ENCODE measurements at regions not wholly inside any gene's neighbourhood (a gene's known extent, or its start where the extent isn't known, plus 50 kb on each side); places are given as distances from the start of the nearest gene placed in this dataset.

DNA sequence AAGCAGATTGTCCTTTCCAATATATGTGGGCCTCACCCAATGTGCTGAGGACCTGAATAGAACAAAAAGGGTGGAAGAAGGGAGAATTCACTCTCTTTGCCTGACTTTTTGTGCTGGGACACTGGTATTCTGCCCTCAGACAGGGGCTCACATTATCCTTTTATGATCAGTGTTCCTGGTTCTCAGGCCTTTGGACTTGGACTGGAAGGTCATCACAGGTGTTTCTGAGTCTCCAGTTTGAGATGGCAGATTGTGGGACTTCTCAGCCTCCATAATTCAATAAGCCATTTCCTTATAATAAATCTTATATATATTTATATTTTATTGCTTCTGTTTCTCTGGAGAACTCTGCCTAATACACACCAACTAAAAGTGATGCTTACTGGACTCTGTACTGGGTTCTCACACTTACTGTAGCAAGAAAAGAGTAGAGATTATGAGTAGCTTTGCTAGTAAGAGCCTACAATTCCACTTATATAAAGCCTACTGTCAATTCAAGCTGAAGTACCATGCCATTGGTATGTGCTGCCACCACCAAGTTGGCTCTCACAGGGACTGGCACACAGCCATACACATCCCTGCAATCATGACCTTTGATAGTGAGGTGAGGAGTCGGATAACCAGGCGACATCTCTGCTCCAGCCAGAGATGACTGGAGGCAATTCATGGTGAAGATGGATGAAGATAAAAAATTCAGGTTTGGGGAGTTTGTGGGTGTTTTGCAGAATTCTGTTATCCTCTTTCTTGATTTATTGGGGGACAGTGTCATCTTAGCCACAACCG is 130.7 kb upstream of the NR3C1 start:
- H3K4me3 ChIP-seq: no peak overlapping the region
- H3K27ac ChIP-seq: no peak overlapping the region
- no peaks in the 10 kb centered on the region for H3K27me3 ChIP-seq
- DNase-seq (peak in 4 of 5 donors; percentile 16 to 62 (median 42)), ATAC-seq (peak in 3 of 4 donors; percentile 61 to 89 (median 72))
- intact Hi-C loops (cut with DNase I): no loop called here
- WGBS, 4 donors: 55 to 76% (median 61%) methylated on average over 3 of the region's 3 CpGs
- H3K4me1 ChIP-seq: peaks cover 0 to 9% (median 0%) of the 10 kb centered on the region in 12 donors
- TF ChIP-seq, protein P1, sequence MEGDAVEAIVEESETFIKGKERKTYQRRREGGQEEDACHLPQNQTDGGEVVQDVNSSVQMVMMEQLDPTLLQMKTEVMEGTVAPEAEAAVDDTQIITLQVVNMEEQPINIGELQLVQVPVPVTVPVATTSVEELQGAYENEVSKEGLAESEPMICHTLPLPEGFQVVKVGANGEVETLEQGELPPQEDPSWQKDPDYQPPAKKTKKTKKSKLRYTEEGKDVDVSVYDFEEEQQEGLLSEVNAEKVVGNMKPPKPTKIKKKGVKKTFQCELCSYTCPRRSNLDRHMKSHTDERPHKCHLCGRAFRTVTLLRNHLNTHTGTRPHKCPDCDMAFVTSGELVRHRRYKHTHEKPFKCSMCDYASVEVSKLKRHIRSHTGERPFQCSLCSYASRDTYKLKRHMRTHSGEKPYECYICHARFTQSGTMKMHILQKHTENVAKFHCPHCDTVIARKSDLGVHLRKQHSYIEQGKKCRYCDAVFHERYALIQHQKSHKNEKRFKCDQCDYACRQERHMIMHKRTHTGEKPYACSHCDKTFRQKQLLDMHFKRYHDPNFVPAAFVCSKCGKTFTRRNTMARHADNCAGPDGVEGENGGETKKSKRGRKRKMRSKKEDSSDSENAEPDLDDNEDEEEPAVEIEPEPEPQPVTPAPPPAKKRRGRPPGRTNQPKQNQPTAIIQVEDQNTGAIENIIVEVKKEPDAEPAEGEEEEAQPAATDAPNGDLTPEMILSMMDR (IDR thresholded peaks at IDR 0.05): no peak
- no peak for TF ChIP-seq POLR2A (IDR thresholded peaks at IDR 0.05)
- no peaks in the 10 kb centered on the region for H3K36me3 ChIP-seq
- H3K9me3 ChIP-seq: peaks cover 0 to 10% (median 4%) of the 10 kb centered on the region in 12 donors

DNA sequence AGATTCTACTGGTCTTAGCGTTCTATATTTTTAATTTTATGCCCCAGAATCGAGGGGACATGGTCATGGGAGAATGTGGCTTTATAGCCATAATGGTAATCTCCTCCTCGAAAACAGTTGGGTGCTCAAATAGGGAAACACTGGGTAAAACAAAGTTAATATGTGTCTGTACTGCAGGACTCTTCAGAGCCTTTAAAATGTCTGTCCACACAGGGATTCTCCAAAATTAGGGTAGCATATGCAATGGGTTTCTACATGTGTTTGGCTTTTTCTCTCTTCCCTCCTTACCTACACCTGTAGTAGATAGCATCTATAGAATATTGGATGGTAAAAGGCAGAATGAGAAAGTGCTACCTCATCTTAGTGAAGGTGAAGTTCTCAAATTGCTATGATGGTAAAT is 130.0 kb upstream of the NR3C1 start:
- Histone ChIP-seq H3K27me3 (no peaks in the 10 kb centered on the region), H3K27ac (no peak overlapping the region), H3K9me3 (peaks cover 0 to 5% (median 0%) of the 10 kb centered on the region in 12 donors), H3K4me3 (no peak overlapping the region), H3K4me1 (peaks cover 0 to 9% (median 0%) of the 10 kb centered on the region in 12 donors), H3K36me3 (no peaks in the 10 kb centered on the region)
- DNase-seq (no peak), ATAC-seq (no peak)
- intact Hi-C loops (cut with DNase I): no loop called here
- WGBS, 4 donors: 90 to 94% (median 92%) methylated on average over 3 of the region's 3 CpGs
- TF ChIP-seq POLR2A (IDR thresholded peaks at IDR 0.05): no peak
- TF ChIP-seq, protein P1 (IDR thresholded peaks at IDR 0.05): no peak

DNA sequence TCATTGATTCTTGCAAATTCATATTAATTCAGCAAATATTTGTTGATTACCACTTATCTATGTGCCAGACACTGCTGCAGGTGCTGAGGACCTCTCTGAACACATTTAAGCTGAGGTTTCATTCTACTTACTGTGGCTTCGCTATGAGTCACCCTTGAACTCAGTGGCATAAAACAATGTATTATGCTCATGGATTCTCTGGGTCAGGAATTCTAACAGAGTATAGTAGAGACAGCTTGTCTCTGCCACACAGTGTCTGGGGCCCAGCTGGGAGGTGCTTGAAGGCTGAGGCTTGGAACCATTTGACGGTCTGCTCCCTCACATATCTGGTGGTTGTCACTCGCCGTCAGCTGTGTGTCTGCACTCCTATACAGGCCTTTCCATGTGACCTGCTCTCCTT is 124.3 kb upstream of the NR3C1 start:
- Histone ChIP-seq H3K36me3 (no peaks in the 10 kb centered on the region), H3K9me3 (peaks cover 0 to 5% (median 0%) of the 10 kb centered on the region in 12 donors), H3K27me3 (no peaks in the 10 kb centered on the region), H3K4me3 (no peak overlapping the region), H3K4me1 (no peaks in the 10 kb centered on the region), H3K27ac (no peak overlapping the region)
- WGBS, 4 donors: 84 to 96% (median 95%) methylated on average over 4 of the region's 4 CpGs
- intact Hi-C loops (cut with DNase I): no loop called here
- ATAC-seq (no peak), DNase-seq (no peak)
- no peak for TF ChIP-seq POLR2A (IDR thresholded peaks at IDR 0.05)
- TF ChIP-seq, protein P1 (IDR thresholded peaks at IDR 0.05): no peak

DNA sequence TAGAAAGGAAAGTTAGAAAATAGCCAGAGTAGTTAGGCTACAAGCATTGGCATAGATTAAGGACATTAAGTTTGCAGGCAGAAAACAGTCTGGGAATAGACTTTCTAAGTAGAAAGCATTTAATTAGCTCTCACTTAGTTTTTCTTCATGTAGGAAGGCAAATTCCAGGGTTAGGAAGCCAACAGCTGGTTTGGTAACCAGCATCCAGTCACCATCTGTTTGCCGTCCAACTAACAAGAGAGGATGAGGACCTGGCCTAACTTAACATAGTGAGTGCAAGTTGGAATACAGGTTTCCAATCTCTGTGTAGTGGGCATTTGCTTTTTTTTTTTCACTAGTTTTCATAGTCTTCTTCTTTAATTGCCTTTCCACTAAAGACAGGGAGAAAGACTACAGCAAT is 121.7 kb upstream of the NR3C1 start:
- no peaks in the 10 kb centered on the region for H3K36me3 ChIP-seq
- ATAC-seq (no peak), DNase-seq (no peak)
- intact Hi-C loops (cut with DNase I): no loop called here
- no peaks in the 10 kb centered on the region for H3K27me3 ChIP-seq
- 86 to 96% (median 88%) methylated on average over 1 of the region's 1 CpG for WGBS, 4 donors
- H3K9me3 ChIP-seq: no peaks in the 10 kb centered on the region
- no peak overlapping the region for H3K4me3 ChIP-seq
- no peak overlapping the region for H3K27ac ChIP-seq
- no peaks in the 10 kb centered on the region for H3K4me1 ChIP-seq
- TF ChIP-seq, protein P1 (IDR thresholded peaks at IDR 0.05): no peak
- TF ChIP-seq POLR2A (IDR thresholded peaks at IDR 0.05): no peak

All from heart left ventricle (tissue), 16 donors.